NT2/D1 (cell line): ENCODE measurements at regions not wholly inside any gene's neighbourhood (a gene's known extent, or its start where the extent isn't known, plus 50 kb on each side); places are given as distances from the start of the nearest gene placed in this dataset.

ENCODE experiments used
- SUZ12 ChIP-seq: IDR thresholded peaks from 2 replicates; pipeline ENCODE4 v1.6.1; 2011; ENCODE audit not compliant: insufficient read length, insufficient read depth; ENCODE audit errors: extremely low read depth
- YY1 ChIP-seq: IDR thresholded peaks from 2 replicates; pipeline ENCODE4 v1.6.1; 2011; ENCODE audit not compliant: insufficient read length, insufficient read depth
- ZNF274 ChIP-seq: IDR thresholded peaks from 2 replicates; pipeline ENCODE4 v1.6.1; 2011; ENCODE audit warnings: mild to moderate bottlenecking, low read depth, low read length

GRCh38 chr2:120430957-120431356 is 85.0 kb downstream of the INHBB start:
- TF ChIP-seq ZNF274 (no peak), YY1 (no peak), SUZ12 (no peak)
